Kidney (tissue), 13 donors: ENCODE measurements at regions not wholly inside any gene's neighbourhood (a gene's known extent, or its start where the extent isn't known, plus 50 kb on each side); places are given as distances from the start of the nearest gene placed in this dataset.
"Not testable (repeated sequence)": the region's sequence is repeated elsewhere in the genome, so short reads cannot be mapped to it uniquely, and the experiment has no call there.

Source experiments
- DNase-seq, 5 donors: peaks; one replicate each; pipeline ENCODE4 v3.0.0-alpha.2; 2013 to 2020
- FAIRE-seq: peaks from 2 replicates; lab custom pipeline; 2012; peaks lifted over from hg19 to GRCh38; lab: Jason Lieb, UNC
- H3K27ac ChIP-seq, 2 donors: one replicate each; pipeline ENCODE4 v1.7.0; 2013; ENCODE audit warnings: low read depth in 2 of 2, low read length in 2 of 2, inconsistent platforms in 1 of 2
- H3K27me3 ChIP-seq: one replicate; pipeline ENCODE4 v1.7.1; 2013; ENCODE audit warnings: low read length, inconsistent platforms; ENCODE audit not compliant: control insufficient read depth, insufficient read depth
- H3K36me3 ChIP-seq, 3 donors: one replicate each; pipeline versions ENCODE4 v1.7.0 to v1.7.1; 2013; ENCODE audit warnings: low read length in 3 of 3, control low read depth in 1 of 3, inconsistent platforms in 1 of 3; ENCODE audit not compliant: insufficient read depth in 3 of 3, control insufficient read depth in 2 of 3
- H3K4me1 ChIP-seq, 3 donors: one replicate each; pipeline versions ENCODE4 v1.7.0 to v1.7.1; 2013; ENCODE audit warnings: low read length in 3 of 3, inconsistent platforms in 1 of 3, low read depth in 1 of 3; ENCODE audit not compliant: control insufficient read depth in 2 of 3, insufficient read depth in 2 of 3
- H3K4me3 ChIP-seq, 3 donors: one replicate each; pipeline versions ENCODE4 v1.7.0 to v1.8.1; 2013; ENCODE audit warnings: low read length in 3 of 3, control low read depth in 1 of 3, inconsistent platforms in 1 of 3
- H3K9ac ChIP-seq, 3 donors: one replicate each; pipeline versions ENCODE4 v1.7.0 to v1.7.1; 2013; ENCODE audit warnings: low read length in 3 of 3, control low read depth in 1 of 3, inconsistent platforms in 1 of 3
- H3K9me3 ChIP-seq, 3 donors: one replicate each; pipeline versions ENCODE4 v1.7.0 to v1.7.1; 2013; ENCODE audit warnings: low read length in 3 of 3, control low read depth in 1 of 3, inconsistent platforms in 1 of 3; ENCODE audit not compliant: control insufficient read depth in 2 of 3, insufficient read depth in 1 of 3
- CTCF ChIP-seq: IDR thresholded peaks from 3 replicates; pipeline ENCODE4 v1.5.1; 2012; ENCODE audit warnings: mild to moderate bottlenecking, moderate library complexity, borderline replicate concordance; ENCODE audit not compliant: insufficient read depth; ENCODE audit errors: extremely low read depth
- intact Hi-C: fragments of 100-400 bp; cut with DNase I; formaldehyde crosslinking; loops from one replicate; pipeline ENCODE4 v1.11.1; 2022
- donor health status: control.
- donor health status: control.
- donor health status: control.
- donor health status: control.
- donor health status: control.
- donor health status: DM: yes; HTN: yes; CAD: no.
- donor health status: Normal renal cell carcinoma (clear cell type).

GRCh38 chr12:114835031-114835430, 151.1 kb upstream of the TBX3 start:
- Histone ChIP-seq H3K27me3 (no peaks in the 10 kb centered on the region), H3K9me3 (peaks cover 0 to 4% (median 0%) of the 10 kb centered on the region in 3 donors), H3K4me3 (no peak overlapping the region), H3K36me3 (no peaks in the 10 kb centered on the region), H3K4me1 (no peaks in the 10 kb centered on the region), H3K27ac (no peak overlapping the region), H3K9ac (no peak overlapping the region)
- no peak for FAIRE-seq
- intact Hi-C loops = no loop called here
- no peak for DNase-seq
- TF ChIP-seq CTCF = no peak

DNA sequence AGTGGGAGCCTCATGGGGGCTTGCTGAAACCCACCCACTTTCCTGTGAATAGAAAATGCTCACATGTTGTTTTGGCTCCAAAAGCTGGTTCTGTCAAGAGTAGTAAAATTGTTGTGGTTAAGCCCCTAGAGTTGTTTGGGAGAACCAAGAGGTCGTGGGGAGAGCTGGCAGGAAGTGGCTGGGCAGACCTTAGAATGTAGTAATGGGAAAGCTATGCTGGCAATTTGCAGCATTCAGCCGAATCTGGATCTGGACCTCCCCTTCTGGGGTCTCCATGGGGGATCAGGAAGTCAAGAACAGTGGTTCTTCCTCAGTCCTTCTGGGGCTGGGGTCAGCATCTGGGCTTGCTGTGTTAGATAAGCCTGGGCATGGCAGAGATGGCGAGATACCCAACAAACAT, 150.6 kb upstream of the TBX3 start:
- TF ChIP-seq CTCF = no peak
- Histone ChIP-seq H3K9me3 (peaks cover 0 to 4% (median 0%) of the 10 kb centered on the region in 3 donors), H3K27me3 (no peaks in the 10 kb centered on the region), H3K4me1 (no peaks in the 10 kb centered on the region), H3K27ac (no peak overlapping the region), H3K4me3 (no peak overlapping the region), H3K36me3 (no peaks in the 10 kb centered on the region), H3K9ac (no peak overlapping the region)
- no peak for FAIRE-seq
- intact Hi-C loops = no loop called here
- no peak for DNase-seq

- Histone ChIP-seq H3K36me3 (no peaks in the 10 kb centered on the region), H3K9ac (no peak overlapping the region), H3K27me3 (no peaks in the 10 kb centered on the region), H3K4me1 (no peaks in the 10 kb centered on the region), H3K27ac (no peak overlapping the region), H3K4me3 (no peak overlapping the region), H3K9me3 (no peaks in the 10 kb centered on the region)
- intact Hi-C loops = no loop called here
- FAIRE-seq (no peak), DNase-seq (no peak)
- TF ChIP-seq CTCF = no peak
Measured at GRCh38 chr12:114829833-114830232, 145.9 kb upstream of the TBX3 start.

GRCh38 chr12:114829244-114829643, 145.3 kb upstream of the TBX3 start:
- H3K36me3 ChIP-seq, H3K9ac ChIP-seq, DNase-seq, H3K4me3 ChIP-seq, H3K4me1 ChIP-seq, H3K9me3 ChIP-seq, FAIRE-seq, H3K27me3 ChIP-seq, H3K27ac ChIP-seq, intact Hi-C loops: not testable (repeated sequence)
